ENCODE measurements at regions not wholly inside any gene's neighbourhood (a gene's known extent, or its start where the extent isn't known, plus 50 kb on each side); places are given as distances from the start of the nearest gene placed in this dataset.
"Not testable (repeated sequence)": the region's sequence is repeated elsewhere in the genome, so short reads cannot be mapped to it uniquely, and the experiment has no call there.

GRCh38 chr1:98299861-98300260 is 361.7 kb upstream of the SNX7 start:
- POLR2A ChIA-PET, result no interaction called here

GRCh38 chr1:98299313-98299712 is 362.2 kb upstream of the SNX7 start:
- CTCF ChIA-PET, result no interaction called here

More at GRCh38 chr1:98299861-98300260, 361.7 kb upstream of the SNX7 start:
- CTCF ChIA-PET, result no interaction called here

GRCh38 chr1:98298319-98298718 is 363.2 kb upstream of the SNX7 start:
- ChIA-PET CTCF (no interaction called here), POLR2A (no interaction called here)

More at GRCh38 chr1:98299313-98299712, 362.2 kb upstream of the SNX7 start:
- POLR2A ChIA-PET, result no interaction called here

- CTCF ChIA-PET, result no interaction called here
- POLR2A ChIA-PET, result no interaction called here
Observed at GRCh38 chr1:98296681-98297080, 364.8 kb upstream of the SNX7 start.

- ChIA-PET POLR2A (no interaction called here), CTCF (no interaction called here)
Observed at GRCh38 chr1:98294127-98294526, 367.4 kb upstream of the SNX7 start.

- ChIA-PET CTCF (no interaction called here), POLR2A (no interaction called here)
Observed at GRCh38 chr1:98292994-98293393, 368.5 kb upstream of the SNX7 start.

GRCh38 chr1:98289311-98289710 is 368.5 kb upstream of the DPYD start:
- ChIA-PET POLR2A (interaction anchor here (0.7 kb wide), 1 partner anchor 63 kb away, joined by 3 read pairs; no protein-coding TSS in a partner anchor), CTCF (no interaction called here)

- POLR2A ChIA-PET, result no interaction called here
Observed at GRCh38 chr1:98288494-98288893, 367.7 kb upstream of the DPYD start.

GRCh38 chr1:98287626-98288025 is 366.8 kb upstream of the DPYD start:
- ChIA-PET POLR2A (no interaction called here), CTCF (no interaction called here)

More at GRCh38 chr1:98288494-98288893, 367.7 kb upstream of the DPYD start:
- CTCF ChIA-PET, result no interaction called here

- ChIA-PET CTCF (no interaction called here), POLR2A (no interaction called here)
Observed at GRCh38 chr1:98286656-98287055, 365.8 kb upstream of the DPYD start.

GRCh38 chr1:98285286-98285685 is 364.5 kb upstream of the DPYD start:
- CTCF ChIA-PET, POLR2A ChIA-PET: not testable (repeated sequence)

- CTCF ChIA-PET, result no interaction called here
- POLR2A ChIA-PET, result no interaction called here
Observed at GRCh38 chr1:98280049-98280448, 359.2 kb upstream of the DPYD start.

- ChIA-PET POLR2A (no interaction called here), CTCF (no interaction called here)
Observed at GRCh38 chr1:98278055-98278454, 357.2 kb upstream of the DPYD start.

GRCh38 chr1:98277118-98277517 is 356.3 kb upstream of the DPYD start:
- ChIA-PET CTCF (no interaction called here), POLR2A (no interaction called here)

- CTCF ChIA-PET, result no interaction called here
- POLR2A ChIA-PET, result no interaction called here
Observed at GRCh38 chr1:98276514-98276913, 355.7 kb upstream of the DPYD start.

- POLR2A ChIA-PET, result no interaction called here
- CTCF ChIA-PET, result no interaction called here
Observed at GRCh38 chr1:98268316-98268715, 347.5 kb upstream of the DPYD start.

- CTCF ChIA-PET, result no interaction called here
- POLR2A ChIA-PET, result no interaction called here
Observed at GRCh38 chr1:98267423-98267822, 346.6 kb upstream of the DPYD start.

GRCh38 chr1:98264727-98265126 is 343.9 kb upstream of the DPYD start:
- CTCF ChIA-PET, result no interaction called here
- POLR2A ChIA-PET, result no interaction called here

- CTCF ChIA-PET, result no interaction called here
- POLR2A ChIA-PET, result no interaction called here
Observed at GRCh38 chr1:98260839-98261238, 340.0 kb upstream of the DPYD start.

GRCh38 chr1:98260412-98260811 is 339.6 kb upstream of the DPYD start:
- ChIA-PET CTCF (no interaction called here), POLR2A (no interaction called here)

GRCh38 chr1:98256700-98257099 is 335.9 kb upstream of the DPYD start:
- POLR2A ChIA-PET, result no interaction called here
- CTCF ChIA-PET, result no interaction called here

GRCh38 chr1:98253145-98253544 is 332.3 kb upstream of the DPYD start:
- POLR2A ChIA-PET, result no interaction called here
- CTCF ChIA-PET, result no interaction called here

GRCh38 chr1:98251497-98251896 is 330.7 kb upstream of the DPYD start:
- POLR2A ChIA-PET, result no interaction called here
- CTCF ChIA-PET, result no interaction called here

All from activated CD8-positive, alpha-beta memory T cell treated with anti-CD3 and anti-CD28 coated beads for 36 hours (primary cell).